ENCODE measurements at regions not wholly inside any gene's neighbourhood (a gene's known extent, or its start where the extent isn't known, plus 50 kb on each side); places are given as distances from the start of the nearest gene placed in this dataset.

GRCh38 chr18:69257861-69258458 lies 142.7 kb upstream of the DOK6 start:
- no peak for TF ChIP-seq CTCF (IDR thresholded peaks at IDR 0.05)
- TF ChIP-seq POLR2A (IDR thresholded peaks at IDR 0.05), result no peak

All from upper lobe of left lung (tissue), 4 donors.